ENCODE measurements at regions not wholly inside any gene's neighbourhood (a gene's known extent, or its start where the extent isn't known, plus 50 kb on each side); places are given as distances from the start of the nearest gene placed in this dataset.

DNA sequence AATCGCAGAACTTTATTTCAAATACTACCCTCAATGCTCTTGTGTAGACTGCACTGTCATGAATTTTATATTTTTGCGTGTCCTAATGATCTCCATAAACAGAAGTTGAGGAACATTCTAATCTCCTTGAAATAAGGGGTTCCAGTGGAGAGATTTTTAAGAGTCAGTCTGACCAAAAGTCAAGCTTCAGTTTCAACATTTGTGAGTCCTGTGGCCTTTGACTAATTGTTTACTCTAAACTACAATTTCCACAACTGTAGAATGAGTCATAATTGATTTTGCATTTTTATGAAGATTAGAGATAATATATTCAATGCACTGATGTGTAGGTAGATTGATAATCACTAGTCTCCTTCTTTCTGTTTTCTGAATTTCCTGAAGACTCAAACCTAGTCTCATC is 720.3 kb upstream of the ID2 start:
- DNase-seq: no peak

DNA sequence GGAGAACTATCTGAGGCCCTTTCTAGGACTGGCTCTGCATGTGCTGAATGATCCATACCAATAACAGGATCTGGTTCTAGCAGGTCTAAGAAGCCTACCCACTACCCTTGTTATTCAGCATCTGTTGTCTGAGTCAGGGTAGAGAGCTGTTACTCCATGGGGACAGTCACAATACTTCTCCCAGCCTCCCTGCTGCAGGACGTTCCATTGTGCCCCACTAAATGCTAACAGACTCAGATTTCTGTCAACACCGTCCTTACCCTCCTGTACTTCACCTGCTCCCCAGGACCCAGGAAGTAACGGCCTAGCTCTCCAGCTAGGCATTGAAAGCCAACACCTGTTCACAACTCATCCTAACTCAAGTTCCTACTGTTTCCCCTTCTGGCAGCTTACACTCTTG is 719.7 kb upstream of the ID2 start:
- no peak for DNase-seq

DNA sequence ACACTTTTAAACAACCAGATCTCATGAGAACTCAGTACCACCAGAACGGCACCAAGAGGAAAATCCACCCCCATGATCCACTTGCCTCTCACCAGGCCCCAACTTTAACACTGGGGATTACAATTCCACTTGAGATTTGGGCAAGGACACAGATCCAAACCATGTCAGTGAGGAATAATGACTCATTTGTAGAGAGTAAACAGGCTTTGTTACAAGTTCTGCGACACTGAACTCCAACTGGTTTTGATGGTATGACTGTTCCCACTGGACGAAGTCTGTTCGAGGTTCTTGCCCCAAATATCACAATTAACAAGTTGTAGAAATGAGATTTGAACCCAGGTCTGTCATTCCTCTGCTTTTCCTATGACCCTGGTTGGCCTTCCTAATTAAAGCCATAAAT is 718.1 kb upstream of the ID2 start:
- DNase-seq: no peak

- DNase-seq: no peak
Measured at GRCh38 chr2:7966032-7966431, 715.8 kb upstream of the ID2 start.

DNA sequence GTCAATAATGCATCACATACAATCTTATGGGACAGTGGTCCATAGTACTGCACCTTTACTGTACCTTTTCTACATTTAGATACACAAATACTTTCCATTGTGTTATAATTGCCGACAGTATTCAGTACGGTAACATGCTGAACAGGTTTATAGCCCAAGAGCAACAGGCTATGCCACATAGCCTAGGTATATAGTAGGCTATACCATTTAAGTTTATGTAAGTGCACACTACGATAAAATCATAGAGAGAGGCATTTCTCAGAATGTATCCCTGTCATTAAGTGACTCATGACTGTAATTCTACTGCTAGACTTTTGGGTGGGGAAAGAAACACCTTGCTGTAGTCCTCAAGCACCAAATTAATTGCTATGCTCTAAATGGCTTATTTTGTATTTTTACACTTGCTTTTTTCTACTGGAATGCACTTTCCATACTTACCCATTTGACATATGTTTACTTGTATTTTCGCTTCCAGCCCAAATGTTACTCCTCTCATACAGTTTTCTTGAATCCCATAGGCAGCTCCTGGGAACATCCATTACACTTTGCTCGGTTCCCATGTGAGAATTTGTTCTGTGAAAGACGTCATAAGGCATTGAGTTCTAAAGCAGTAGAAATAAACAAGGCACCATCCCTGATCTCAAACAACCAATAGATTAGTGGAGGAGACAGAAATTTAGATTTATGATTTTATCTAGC is 714.0 kb upstream of the ID2 start:
- no peak for DNase-seq

- DNase-seq: no peak
Measured at GRCh38 chr2:7969756-7970515, 711.9 kb upstream of the ID2 start.

- no peak for DNase-seq
Measured at GRCh38 chr2:7971248-7971647, 710.6 kb upstream of the ID2 start.

DNA sequence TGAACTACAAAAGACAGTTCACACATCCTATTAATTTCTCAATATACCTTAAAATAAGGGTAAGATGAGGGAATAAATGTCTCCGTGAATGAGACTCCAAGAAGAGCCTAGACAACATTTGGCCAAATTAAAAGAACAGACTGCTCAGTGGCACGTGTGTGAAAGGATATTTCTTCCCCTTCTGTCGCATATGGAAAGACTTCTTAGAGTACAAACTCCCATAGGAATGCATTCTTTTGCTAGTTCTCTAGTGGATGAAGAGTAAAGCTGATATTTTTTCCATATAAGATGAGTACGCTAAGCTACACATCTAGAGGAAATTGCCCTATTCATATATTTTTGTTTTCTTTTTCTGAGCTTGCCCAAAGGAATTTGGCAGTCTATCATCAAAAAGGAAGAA is 710.0 kb upstream of the ID2 start:
- no peak for DNase-seq

GRCh38 chr2:7972670-7973069 is 709.2 kb upstream of the ID2 start:
- peak; percentile 9 for DNase-seq

DNA sequence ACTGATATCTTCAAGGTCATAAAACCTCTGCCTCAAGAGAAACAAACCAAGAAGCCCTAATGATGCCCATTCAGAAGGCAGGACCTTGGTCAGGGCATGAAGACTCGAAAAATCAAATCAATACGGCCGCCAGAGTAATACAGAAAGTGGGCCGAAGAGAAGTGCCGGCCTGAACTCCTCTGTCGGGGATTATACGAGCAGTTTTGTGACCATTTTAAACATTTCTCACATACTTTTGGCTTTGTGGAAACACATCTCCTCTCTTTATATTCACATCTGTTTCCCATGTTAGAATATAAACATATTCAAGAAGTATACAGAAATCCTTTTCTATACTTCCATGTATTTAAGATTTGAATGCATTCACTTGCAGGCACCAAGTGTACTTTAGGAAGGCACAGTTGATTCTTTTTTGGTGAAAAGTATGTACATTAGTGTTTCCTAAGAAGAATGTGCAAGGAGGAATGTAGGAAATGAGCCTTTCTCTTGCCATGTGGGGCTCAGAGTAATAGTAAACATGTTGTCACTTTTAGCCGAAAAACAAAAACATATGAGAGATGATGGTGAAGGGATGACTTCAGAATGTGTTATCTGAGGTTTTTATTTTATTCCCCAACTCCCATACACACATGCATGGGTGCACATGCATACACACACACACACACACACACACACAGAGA is 707.9 kb upstream of the ID2 start:
- no peak for DNase-seq

- DNase-seq: no peak
Measured at GRCh38 chr2:7974936-7975335, 706.9 kb upstream of the ID2 start.

DNA sequence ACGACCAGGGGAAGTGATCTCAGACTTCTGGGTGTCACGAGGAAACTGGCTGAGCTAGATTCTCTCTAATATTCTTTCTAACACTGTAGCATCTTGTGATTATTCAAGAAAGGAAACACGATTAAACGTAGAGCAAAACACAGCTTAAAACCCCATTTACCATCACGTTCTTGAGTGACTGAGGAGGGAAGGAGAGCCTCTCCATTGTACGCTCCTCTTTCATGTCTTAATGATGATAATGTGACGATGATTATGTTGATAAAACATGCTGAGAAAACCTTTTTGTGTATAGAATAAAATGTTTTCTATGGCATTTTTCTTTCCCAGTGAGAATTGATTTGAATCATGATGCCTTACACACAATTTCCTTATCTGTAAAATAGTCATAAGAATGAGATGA is 705.6 kb upstream of the ID2 start:
- DNase-seq: no peak

- DNase-seq: no peak
Measured at GRCh38 chr2:7977981-7978380, 703.9 kb upstream of the ID2 start.

DNA sequence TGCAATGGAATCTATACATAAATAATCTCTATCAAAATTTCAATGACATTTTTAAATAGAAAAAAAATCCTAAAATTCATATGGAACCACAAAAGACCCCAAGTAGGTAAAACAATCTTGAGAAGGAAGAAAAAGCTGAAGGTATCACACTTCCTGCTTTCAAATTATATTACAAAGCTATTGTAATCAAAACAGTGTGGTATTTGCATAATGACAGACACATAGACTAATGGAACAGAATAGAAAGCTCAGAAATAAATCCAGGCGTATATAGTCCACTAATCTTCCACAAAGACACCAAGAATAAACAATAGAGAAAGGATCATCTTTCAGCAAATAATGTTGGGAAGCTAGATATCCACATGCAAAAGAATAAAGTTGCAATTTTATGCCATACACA is 699.8 kb upstream of the ID2 start:
- DNase-seq: no peak

- no peak for DNase-seq
Measured at GRCh38 chr2:7983451-7983850, 698.4 kb upstream of the ID2 start.

DNA sequence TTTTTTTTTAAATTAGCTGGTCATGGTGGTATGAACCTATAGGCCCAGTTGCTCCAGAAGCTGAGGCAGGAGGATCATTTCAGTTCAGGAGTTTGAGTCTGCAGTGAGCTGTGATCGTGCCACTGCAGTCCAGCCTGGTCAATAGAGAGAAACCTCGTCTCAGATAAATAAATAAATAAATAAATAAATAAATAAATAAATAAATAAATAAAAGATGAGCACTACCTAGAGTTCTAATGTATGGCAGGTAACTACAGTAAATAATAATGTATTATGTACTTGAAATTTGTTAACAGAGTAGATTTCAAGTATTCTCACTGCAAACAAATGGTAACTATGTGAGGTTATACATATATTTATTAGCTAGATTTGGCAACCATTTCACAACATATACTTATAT is 697.9 kb upstream of the ID2 start:
- DNase-seq: no peak

GRCh38 chr2:7984693-7985353 is 697.0 kb upstream of the ID2 start:
- no peak for DNase-seq

DNA sequence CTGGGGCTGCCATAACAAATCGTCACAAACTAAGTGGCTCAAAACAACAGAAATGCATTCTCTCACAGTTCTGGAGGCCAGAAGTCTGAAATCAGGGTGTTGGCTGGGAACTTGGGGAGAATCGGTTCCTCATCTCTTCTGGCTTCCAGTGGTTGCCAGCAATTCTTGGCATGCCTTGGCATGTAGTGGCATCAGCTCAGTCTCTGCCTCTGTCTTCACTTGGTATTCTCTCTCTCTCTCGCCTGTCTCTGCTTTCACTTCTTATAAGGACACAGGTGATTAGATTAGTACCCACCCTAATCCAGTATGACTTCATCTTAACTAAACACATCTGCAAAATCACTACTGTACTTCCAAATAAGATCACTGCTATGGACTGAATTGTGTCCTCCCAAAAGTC is 695.4 kb upstream of the ID2 start:
- no peak for DNase-seq

DNA sequence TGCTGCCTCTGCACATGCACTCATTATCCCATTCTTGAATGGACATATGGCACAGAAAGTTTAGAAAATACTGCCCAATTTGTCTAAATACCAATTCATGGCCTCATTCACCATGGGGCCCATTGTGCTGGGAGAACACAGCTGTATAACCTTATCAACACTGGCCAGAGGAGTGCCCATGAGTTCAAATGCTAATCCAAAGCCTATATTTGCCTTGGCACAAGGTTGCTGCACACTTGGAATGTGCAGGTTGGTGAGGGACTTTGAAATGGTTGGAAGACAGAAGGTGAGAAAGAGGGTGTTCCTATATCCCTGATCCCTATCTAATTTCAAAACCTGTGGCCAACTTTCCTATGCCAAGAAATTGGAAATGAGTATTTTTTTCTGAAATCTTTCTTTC is 693.9 kb upstream of the ID2 start:
- DNase-seq: no peak

DNA sequence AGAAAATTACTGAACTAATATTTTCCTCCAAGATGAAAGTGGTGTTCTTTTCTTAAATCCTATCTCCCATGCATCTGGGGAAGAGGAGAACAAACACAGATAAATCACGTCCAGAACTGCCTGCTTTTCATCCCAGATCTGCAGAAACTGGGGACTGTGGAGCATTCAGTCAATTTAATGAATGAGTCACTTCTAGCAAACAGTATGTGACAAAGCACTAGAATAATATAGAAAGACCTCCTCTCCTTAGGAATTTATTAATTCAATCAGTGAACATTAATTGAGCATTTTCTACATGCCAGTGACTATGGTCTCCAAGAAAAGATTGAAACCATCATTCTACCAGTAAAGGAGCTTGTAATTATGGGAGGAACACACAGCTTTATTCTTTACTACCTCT is 693.4 kb upstream of the ID2 start:
- DNase-seq: no peak

- DNase-seq: no peak
Measured at GRCh38 chr2:7989823-7990222, 692.0 kb upstream of the ID2 start.

DNA sequence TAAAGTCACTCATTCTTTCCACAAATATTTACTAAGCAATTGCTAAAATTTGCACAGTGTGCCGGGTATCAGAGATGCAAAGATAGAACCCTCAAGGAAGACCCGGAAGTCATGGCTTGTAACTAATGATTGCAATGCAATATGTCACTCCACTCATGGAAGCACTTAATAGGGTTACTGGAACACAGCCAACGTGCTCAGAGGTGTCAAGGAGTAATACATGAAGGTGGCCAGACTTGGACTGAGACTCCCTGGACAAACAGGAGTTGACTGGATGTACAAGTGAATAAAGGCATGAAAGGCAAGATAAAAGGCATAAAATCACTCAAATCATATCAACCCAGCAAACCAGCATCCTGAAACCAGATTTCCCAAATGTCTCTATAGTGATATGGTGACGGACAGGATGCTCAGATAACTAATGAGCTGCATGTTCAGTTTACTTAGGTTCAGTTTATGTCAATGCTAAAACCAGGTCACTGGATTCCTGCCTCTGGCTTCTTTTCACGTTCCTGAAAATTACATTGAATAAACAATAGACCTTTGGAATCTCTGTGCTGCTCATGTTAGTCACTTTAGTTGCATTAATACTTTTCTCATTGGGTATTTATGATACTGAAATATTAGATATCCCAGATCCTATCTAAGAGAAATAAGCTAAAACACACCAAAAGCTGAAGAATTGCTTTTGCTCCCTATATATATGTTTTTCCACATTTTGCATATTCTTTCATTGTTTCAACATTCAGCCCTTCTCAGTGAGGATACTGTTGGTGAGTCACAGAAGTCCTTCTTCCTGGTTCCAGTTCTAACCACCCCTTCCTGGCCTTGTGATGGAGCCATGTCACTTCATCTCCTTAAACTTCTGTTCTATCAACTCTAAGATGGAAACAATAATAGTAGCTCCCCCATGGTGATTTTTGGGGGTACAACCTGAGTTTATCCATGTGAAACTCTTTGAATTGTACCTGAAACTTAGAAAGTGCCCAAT is 688.9 kb upstream of the ID2 start:
- DNase-seq: no peak

All from NCI-H187 treated with DMSO at 0.1 percent for 48 hours (cell line).